Neural cell (in vitro differentiated cells): ENCODE measurements at regions not wholly inside any gene's neighbourhood (a gene's known extent, or its start where the extent isn't known, plus 50 kb on each side); places are given as distances from the start of the nearest gene placed in this dataset.

Experiments used
- H2AFZ ChIP-seq: fragments of 200-600, 300-800 bp; sonication (generic), shearing (Covaris generic); 2 replicates; pipeline ENCODE4 v1.6.0; 2014; ENCODE audit warnings: low read depth, mild to moderate bottlenecking, antibody characterized with exemption, low read length, moderate library complexity
- H3F3A ChIP-seq: fragments of 200-600 bp; shearing (Covaris generic); 2 replicates; pipeline ENCODE4 v1.6.1; 2016; ENCODE audit warnings: mild to moderate bottlenecking, moderate library complexity, mixed read lengths, antibody characterized with exemption, low read length; ENCODE audit not compliant: insufficient read depth, poor library complexity, severe bottlenecking
- H3K27ac ChIP-seq: fragments of 200-600, 300-800 bp; sonication (generic), shearing (Covaris generic); 2 replicates; pipeline ENCODE4 v1.5.1; 2014; ENCODE audit warnings: mild to moderate bottlenecking, low read length, moderate library complexity
- H3K27me3 ChIP-seq: fragments of 300-800, 200-600 bp; sonication (generic), shearing (Covaris generic); 2 replicates; pipeline ENCODE4 v1.6.0; 2014; ENCODE audit warnings: mild to moderate bottlenecking, low read depth, low read length, moderate library complexity; ENCODE audit not compliant: insufficient read depth
- H3K36me3 ChIP-seq: fragments of 300-800, 200-600 bp; sonication (generic), shearing (Covaris generic); 2 replicates; pipeline ENCODE4 v1.5.1; 2014; ENCODE audit warnings: mild to moderate bottlenecking, antibody characterized with exemption, low read length, moderate library complexity; ENCODE audit not compliant: insufficient read depth
- H3K4me2 ChIP-seq: fragments of 300-800, 200-600 bp; sonication (generic), shearing (Covaris generic); 2 replicates; pipeline ENCODE4 v1.6.0; 2014; ENCODE audit warnings: mild to moderate bottlenecking, low read length
- H3K4me3 ChIP-seq: fragments of 300-800, 200-600 bp; sonication (generic), shearing (Covaris generic); 2 replicates; pipeline ENCODE4 v1.5.1; 2014; ENCODE audit warnings: mild to moderate bottlenecking, low read length, moderate library complexity
- H3K79me2 ChIP-seq: fragments of 200-600 bp; shearing (Covaris generic); replicated peaks from 2 replicates; pipeline ENCODE4 v1.6.0; 2014; ENCODE audit warnings: mild to moderate bottlenecking, low read length, moderate library complexity; ENCODE audit not compliant: insufficient read depth
- H3K9ac ChIP-seq: fragments of 300-800, 200-600 bp; sonication (generic), shearing (Covaris generic); 2 replicates; pipeline ENCODE4 v1.6.1; 2016; ENCODE audit warnings: mild to moderate bottlenecking, low read length, mixed read lengths
- H3K9me2 ChIP-seq: fragments of 200-600 bp; shearing (Covaris generic); 2 replicates; pipeline ENCODE4 v1.6.1; 2016; ENCODE audit warnings: mild to moderate bottlenecking, low read length, mixed read lengths; ENCODE audit not compliant: insufficient read depth
- H3K9me3 ChIP-seq: fragments of 200-600, 300-800 bp; sonication (generic), shearing (Covaris generic); 2 replicates; pipeline ENCODE4 v1.6.1; 2016; ENCODE audit warnings: mild to moderate bottlenecking, mixed run types, low read length, moderate library complexity, mixed read lengths
- H4K20me1 ChIP-seq: fragments of 200-600 bp; shearing (Covaris generic); 2 replicates; pipeline ENCODE4 v1.6.1; 2016; ENCODE audit warnings: mild to moderate bottlenecking, mixed run types; ENCODE audit not compliant: insufficient read depth
- CTCF ChIP-seq: fragments of 450-650 bp; IDR thresholded peaks from 2 replicates; pipeline ENCODE4 v1.5.1; 2014; ENCODE audit warnings: antibody characterized with exemption, mild to moderate bottlenecking, moderate library complexity; ENCODE audit not compliant: poor library complexity, severe bottlenecking
- EP300 ChIP-seq: fragments of 450-650 bp; conservative IDR thresholded peaks from 2 replicates; pipeline ENCODE4 v1.6.1; 2014; ENCODE audit warnings: antibody characterized with exemption, mild to moderate bottlenecking, moderate library complexity; ENCODE audit not compliant: poor library complexity, severe bottlenecking
- EZH2 ChIP-seq: fragments of 200-600, 300-800 bp; shearing (Covaris generic), sonication (generic); IDR thresholded peaks from 2 replicates; pipeline ENCODE4 v1.6.1; 2014; ENCODE audit warnings: antibody characterized with exemption, low read length, borderline replicate concordance, mild to moderate bottlenecking; ENCODE audit not compliant: insufficient read depth, poor library complexity, severe bottlenecking
- MXI1 ChIP-seq: fragments of 450-650 bp; conservative IDR thresholded peaks from 2 replicates; pipeline ENCODE4 v1.6.1; 2014; ENCODE audit warnings: antibody characterized with exemption, mild to moderate bottlenecking; ENCODE audit not compliant: poor library complexity, severe bottlenecking
- POLR2AphosphoS5 ChIP-seq: IDR thresholded peaks from 2 replicates; pipeline ENCODE4 v1.6.1; 2012
- RAD21 ChIP-seq: fragments of 450-650 bp; conservative IDR thresholded peaks from 2 replicates; pipeline ENCODE4 v1.6.1; 2014; ENCODE audit warnings: antibody characterized with exemption, mild to moderate bottlenecking, moderate library complexity
- REST ChIP-seq: IDR thresholded peaks from 2 replicates; pipeline ENCODE4 v1.6.1; 2012; ENCODE audit warnings: borderline replicate concordance
- SMC3 ChIP-seq: fragments of 450-650 bp; conservative IDR thresholded peaks from 2 replicates; pipeline ENCODE4 v1.6.1; 2014; ENCODE audit warnings: antibody characterized with exemption, mild to moderate bottlenecking, moderate library complexity; ENCODE audit not compliant: poor library complexity
- TAF1 ChIP-seq: IDR thresholded peaks from 2 replicates; pipeline ENCODE4 v1.6.1; 2012; ENCODE audit warnings: low read depth
- small RNA-seq, 3 experiments: library from RNA; depleted of rRNA; stranded (forward); fragments of <200 nt; gene quantifications; one replicate each; pipeline ENCODE3, GENCODE V24; 2012

GRCh38 chr4:46441136-46441859 lies 51.4 kb upstream of the GABRA2 start:
- Histone ChIP-seq H3K79me2 (no peaks in the 10 kb centered on the region), H3K9ac (no peak overlapping the region), H3K27ac (no peak overlapping the region), H3K9me2 (no peaks in the 10 kb centered on the region), H3K27me3 (no peaks in the 10 kb centered on the region), H3K4me3 (no peak overlapping the region), H3K4me2 (no peak overlapping the region), H3F3A (no peaks in the 10 kb centered on the region), H2AFZ (no peak overlapping the region), H4K20me1 (no peaks in the 10 kb centered on the region), H3K9me3 (no peaks in the 10 kb centered on the region), H3K36me3 (no peaks in the 10 kb centered on the region)
- no peak for TF ChIP-seq EP300
- no peak for TF ChIP-seq MXI1
- no peak for TF ChIP-seq REST
- no peak for TF ChIP-seq SMC3
- no peak for TF ChIP-seq CTCF
- TF ChIP-seq EZH2 = no peak
- TF ChIP-seq POLR2AphosphoS5 = no peak
- no peak for TF ChIP-seq RAD21
- TF ChIP-seq TAF1 = no peak

Small RNA genes lying in the stretch of these regions (small RNA-seq; reads per million reads assigned to genes)
- gene RNU6-412P = 0 to 0.08 (median 0.03) reads per million in 3 experiments
